Hepatocyte (in vitro differentiated cells): ENCODE measurements at regions not wholly inside any gene's neighbourhood (a gene's known extent, or its start where the extent isn't known, plus 50 kb on each side); places are given as distances from the start of the nearest gene placed in this dataset.

Experiments used
- DNase-seq: peaks from one replicate; pipeline ENCODE4 v3.0.0-alpha.2; 2016; ENCODE audit warnings: low spot score
- H2AFZ ChIP-seq: fragments of 200-600 bp; sonication (generic); 2 replicates; pipeline ENCODE4 v1.6.0; 2016; ENCODE audit warnings: antibody characterized with exemption, mild to moderate bottlenecking
- H3K27ac ChIP-seq: fragments of 200-600 bp; sonication (generic); 2 replicates; pipeline ENCODE4 v1.5.1; 2016; ENCODE audit warnings: mild to moderate bottlenecking
- H3K27me3 ChIP-seq: fragments of 200-600 bp; sonication (generic); 2 replicates; pipeline ENCODE4 v1.6.1; 2016
- H3K36me3 ChIP-seq: fragments of 200-600 bp; sonication (generic); replicated peaks from 2 replicates; pipeline ENCODE4 v1.5.1; 2016; ENCODE audit warnings: low read depth; ENCODE audit not compliant: insufficient read depth
- H3K4me1 ChIP-seq: fragments of 200-600 bp; sonication (generic); 2 replicates; pipeline ENCODE4 v1.5.1; 2016; ENCODE audit warnings: mild to moderate bottlenecking, moderate library complexity; ENCODE audit not compliant: insufficient read depth
- H3K4me2 ChIP-seq: fragments of 200-600 bp; sonication (generic); 2 replicates; pipeline ENCODE4 v1.6.0; 2016
- H3K4me3 ChIP-seq: fragments of 200-600 bp; sonication (generic); 2 replicates; pipeline ENCODE4 v1.5.1; 2016; ENCODE audit warnings: mild to moderate bottlenecking
- H3K79me2 ChIP-seq: fragments of 200-600 bp; sonication (generic); 2 replicates; pipeline ENCODE4 v1.6.0; 2017; ENCODE audit warnings: mild to moderate bottlenecking
- H3K9me2 ChIP-seq: fragments of 200-600 bp; sonication (generic); replicated peaks from 2 replicates; pipeline ENCODE4 v1.6.0; 2017; ENCODE audit warnings: mild to moderate bottlenecking; ENCODE audit not compliant: insufficient read depth
- H3K9me3 ChIP-seq: fragments of 200-600 bp; sonication (generic); 2 replicates; pipeline ENCODE4 v1.5.1; 2016; ENCODE audit warnings: low read depth, mild to moderate bottlenecking
- H4K20me1 ChIP-seq: fragments of 200-600 bp; sonication (generic); 2 replicates; pipeline ENCODE4 v1.6.0; 2016; ENCODE audit warnings: mild to moderate bottlenecking; ENCODE audit not compliant: insufficient read depth, poor library complexity, severe bottlenecking
- EZH2 ChIP-seq: fragments of 200-600 bp; sonication (generic); IDR thresholded peaks from 2 replicates; pipeline ENCODE4 v1.6.1; 2016; ENCODE audit warnings: antibody characterized with exemption, mild to moderate bottlenecking, borderline replicate concordance
- EZH2phosphoT487 ChIP-seq: fragments of 200-600 bp; sonication (generic); IDR thresholded peaks from one replicate; pipeline ENCODE4 v1.6.1; 2018; ENCODE audit warnings: antibody characterized with exemption, mild to moderate bottlenecking, low read depth, moderate library complexity; ENCODE audit not compliant: unreplicated experiment, severe bottlenecking
- WGBS: methylation state at CpG from one replicate; pipeline ENCODE4 v1.1.6; 2016; ENCODE audit warnings: low lambda C conversion rate; ENCODE audit errors: missing lambda C conversion rate; 5-methylcytosine and 5-hydroxymethylcytosine counted together
- TF ChIP-seq, protein P1 (sequence below): fragments of 200-600 bp; sonication (generic); IDR thresholded peaks from 2 replicates; pipeline ENCODE4 v1.5.1; 2016; ENCODE audit warnings: antibody characterized with exemption, mild to moderate bottlenecking; ENCODE audit not compliant: poor library complexity

DNA sequence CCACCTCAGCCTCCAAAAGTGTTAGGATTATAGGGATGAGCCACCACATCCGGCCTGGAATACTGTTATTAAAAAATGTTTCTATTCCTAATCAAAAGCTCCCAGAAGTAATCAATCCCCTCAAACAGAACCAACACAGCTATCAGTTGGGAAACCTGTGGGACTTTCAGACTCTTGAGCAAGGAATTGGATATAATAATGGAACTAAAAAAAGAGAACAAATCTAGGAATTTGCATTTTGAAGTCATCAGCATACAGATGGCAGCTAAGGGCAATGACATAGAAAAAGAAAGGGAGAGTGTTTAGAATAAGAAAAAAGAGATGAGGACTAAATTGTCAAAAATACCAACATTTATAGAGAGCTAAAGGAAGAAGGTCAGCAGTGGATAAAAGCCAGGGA lies 54.7 kb upstream of the AMN1 start:
- H3K27me3 ChIP-seq = no peaks in the 10 kb centered on the region
- WGBS = 92% methylated on average over 1 of the region's 1 CpG
- H3K4me3 ChIP-seq = no peak overlapping the region
- H3K9me3 ChIP-seq = no peaks in the 10 kb centered on the region
- no peaks in the 10 kb centered on the region for H3K79me2 ChIP-seq
- H3K27ac ChIP-seq = no peak overlapping the region
- H3K4me1 ChIP-seq = no peaks in the 10 kb centered on the region
- H3K4me2 ChIP-seq = no peak overlapping the region
- no peaks in the 10 kb centered on the region for H3K9me2 ChIP-seq
- no peaks in the 10 kb centered on the region for H4K20me1 ChIP-seq
- DNase-seq = no peak
- H2AFZ ChIP-seq = no peak overlapping the region
- H3K36me3 ChIP-seq = no peaks in the 10 kb centered on the region
- TF ChIP-seq, protein P1, sequence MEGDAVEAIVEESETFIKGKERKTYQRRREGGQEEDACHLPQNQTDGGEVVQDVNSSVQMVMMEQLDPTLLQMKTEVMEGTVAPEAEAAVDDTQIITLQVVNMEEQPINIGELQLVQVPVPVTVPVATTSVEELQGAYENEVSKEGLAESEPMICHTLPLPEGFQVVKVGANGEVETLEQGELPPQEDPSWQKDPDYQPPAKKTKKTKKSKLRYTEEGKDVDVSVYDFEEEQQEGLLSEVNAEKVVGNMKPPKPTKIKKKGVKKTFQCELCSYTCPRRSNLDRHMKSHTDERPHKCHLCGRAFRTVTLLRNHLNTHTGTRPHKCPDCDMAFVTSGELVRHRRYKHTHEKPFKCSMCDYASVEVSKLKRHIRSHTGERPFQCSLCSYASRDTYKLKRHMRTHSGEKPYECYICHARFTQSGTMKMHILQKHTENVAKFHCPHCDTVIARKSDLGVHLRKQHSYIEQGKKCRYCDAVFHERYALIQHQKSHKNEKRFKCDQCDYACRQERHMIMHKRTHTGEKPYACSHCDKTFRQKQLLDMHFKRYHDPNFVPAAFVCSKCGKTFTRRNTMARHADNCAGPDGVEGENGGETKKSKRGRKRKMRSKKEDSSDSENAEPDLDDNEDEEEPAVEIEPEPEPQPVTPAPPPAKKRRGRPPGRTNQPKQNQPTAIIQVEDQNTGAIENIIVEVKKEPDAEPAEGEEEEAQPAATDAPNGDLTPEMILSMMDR = no peak
- TF ChIP-seq EZH2 = no peak
- TF ChIP-seq EZH2phosphoT487 = no peak

DNA sequence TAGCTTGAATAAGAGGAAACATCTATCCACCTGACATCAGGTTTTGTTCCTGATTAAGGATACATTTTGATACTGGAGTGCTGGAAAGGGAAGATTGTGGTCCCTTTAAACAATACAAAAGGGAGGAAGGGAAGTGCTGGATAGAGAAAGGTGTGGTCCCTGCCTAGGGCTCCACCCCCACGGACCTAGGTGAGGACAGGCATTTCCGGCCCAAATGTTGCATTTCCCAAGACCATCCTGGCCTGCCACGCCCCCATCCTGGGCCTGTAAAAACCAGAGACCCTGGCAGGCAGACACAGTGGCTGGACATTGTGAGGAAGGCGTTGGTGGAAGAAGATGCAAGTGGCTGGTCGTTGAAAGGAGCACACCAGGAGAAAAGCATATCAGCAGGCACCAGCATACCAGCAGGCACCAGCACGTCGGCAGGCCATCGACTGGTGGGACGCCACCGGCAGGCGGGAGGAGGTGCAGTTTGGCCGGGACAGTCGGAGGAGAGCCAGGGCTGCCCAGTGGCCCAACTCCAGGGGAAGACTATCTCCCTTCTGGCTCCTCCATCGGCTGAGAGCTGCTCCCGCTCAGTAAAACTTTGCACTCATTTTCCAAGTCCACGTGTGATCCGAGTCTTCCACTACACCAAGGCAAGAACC lies 53.2 kb upstream of the AMN1 start:
- Histone ChIP-seq H3K4me3 (no peak overlapping the region), H3K4me2 (no peak overlapping the region), H4K20me1 (no peaks in the 10 kb centered on the region), H2AFZ (no peak overlapping the region), H3K9me3 (no peaks in the 10 kb centered on the region), H3K27ac (no peak overlapping the region), H3K79me2 (no peaks in the 10 kb centered on the region), H3K36me3 (no peaks in the 10 kb centered on the region), H3K4me1 (no peaks in the 10 kb centered on the region), H3K9me2 (no peaks in the 10 kb centered on the region), H3K27me3 (no peaks in the 10 kb centered on the region)
- WGBS = 90% methylated on average over 17 of the region's 17 CpGs
- no peak for DNase-seq
- TF ChIP-seq, protein P1 = no peak
- no peak for TF ChIP-seq EZH2phosphoT487
- no peak for TF ChIP-seq EZH2

DNA sequence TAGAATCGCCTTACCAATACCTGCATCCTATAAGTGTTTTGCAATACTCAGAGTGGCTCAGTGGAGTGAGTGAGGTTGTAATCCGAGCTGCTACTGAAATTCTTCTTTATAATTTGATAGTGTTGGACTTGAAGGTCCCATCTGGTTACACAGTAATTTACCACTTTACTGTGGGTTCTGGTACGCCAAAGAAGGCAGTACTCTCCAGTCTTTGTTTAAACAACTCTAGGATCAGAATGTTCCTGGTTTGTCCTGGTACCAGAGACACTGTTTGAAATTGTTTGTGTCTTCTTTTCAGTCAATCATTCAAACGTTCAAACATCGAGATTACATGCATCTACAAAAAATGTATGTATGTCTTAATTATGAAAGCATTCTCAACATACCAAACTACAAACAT lies 51.3 kb upstream of the AMN1 start:
- TF ChIP-seq EZH2phosphoT487 = no peak
- TF ChIP-seq, protein P1 = no peak
- TF ChIP-seq EZH2 = no peak
- Histone ChIP-seq H3K4me2 (no peak overlapping the region), H3K27ac (no peak overlapping the region), H3K79me2 (no peaks in the 10 kb centered on the region), H3K4me1 (no peaks in the 10 kb centered on the region), H3K27me3 (no peaks in the 10 kb centered on the region), H3K9me2 (no peaks in the 10 kb centered on the region), H3K9me3 (no peaks in the 10 kb centered on the region), H4K20me1 (no peaks in the 10 kb centered on the region), H3K36me3 (no peaks in the 10 kb centered on the region), H3K4me3 (no peak overlapping the region), H2AFZ (no peak overlapping the region)
- 65% methylated on average over 5 of the region's 5 CpGs for WGBS
- DNase-seq = no peak
